ENCODE measurements at regions not wholly inside any gene's neighbourhood (a gene's known extent, or its start where the extent isn't known, plus 50 kb on each side); places are given as distances from the start of the nearest gene placed in this dataset.

DNA sequence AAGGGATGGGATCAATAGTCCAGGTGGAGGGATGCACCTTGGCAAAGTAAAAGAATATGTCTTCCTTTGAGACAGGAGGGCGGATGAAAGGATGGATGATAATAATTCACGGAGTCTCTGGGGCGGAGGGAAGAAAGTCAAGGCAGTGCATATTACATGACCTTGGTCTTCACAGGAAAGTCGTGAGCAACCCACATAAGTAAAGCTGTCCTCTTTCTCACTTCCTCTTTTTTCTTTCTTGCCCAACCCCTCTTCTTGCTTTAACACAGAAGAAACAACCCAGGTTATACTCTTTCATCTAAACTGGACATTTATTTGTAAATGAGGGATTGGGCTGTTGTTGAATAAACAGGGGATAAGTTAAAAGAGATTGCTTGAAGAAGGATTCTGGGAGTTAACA is 168.7 kb upstream of the SKOR2 start:
- FAIRE-seq = no peak
- peaks cover 50% of the 10 kb centered on the region for H3K27me3 Mint-ChIP-seq (ENCODE audit: low read depth, unreplicated experiment)
- TF ChIP-seq, protein P1, sequence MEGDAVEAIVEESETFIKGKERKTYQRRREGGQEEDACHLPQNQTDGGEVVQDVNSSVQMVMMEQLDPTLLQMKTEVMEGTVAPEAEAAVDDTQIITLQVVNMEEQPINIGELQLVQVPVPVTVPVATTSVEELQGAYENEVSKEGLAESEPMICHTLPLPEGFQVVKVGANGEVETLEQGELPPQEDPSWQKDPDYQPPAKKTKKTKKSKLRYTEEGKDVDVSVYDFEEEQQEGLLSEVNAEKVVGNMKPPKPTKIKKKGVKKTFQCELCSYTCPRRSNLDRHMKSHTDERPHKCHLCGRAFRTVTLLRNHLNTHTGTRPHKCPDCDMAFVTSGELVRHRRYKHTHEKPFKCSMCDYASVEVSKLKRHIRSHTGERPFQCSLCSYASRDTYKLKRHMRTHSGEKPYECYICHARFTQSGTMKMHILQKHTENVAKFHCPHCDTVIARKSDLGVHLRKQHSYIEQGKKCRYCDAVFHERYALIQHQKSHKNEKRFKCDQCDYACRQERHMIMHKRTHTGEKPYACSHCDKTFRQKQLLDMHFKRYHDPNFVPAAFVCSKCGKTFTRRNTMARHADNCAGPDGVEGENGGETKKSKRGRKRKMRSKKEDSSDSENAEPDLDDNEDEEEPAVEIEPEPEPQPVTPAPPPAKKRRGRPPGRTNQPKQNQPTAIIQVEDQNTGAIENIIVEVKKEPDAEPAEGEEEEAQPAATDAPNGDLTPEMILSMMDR (IDR thresholded peaks at IDR 0.05; ENCODE audit: insufficient read depth, low read depth, low read length) = no peak
- no peak for TF ChIP-seq EZH2 (IDR thresholded peaks at IDR 0.05; ENCODE audit: insufficient read depth, low read length)

GRCh38 chr18:47418746-47419145 is 167.3 kb upstream of the SKOR2 start:
- H3K9me3 Mint-ChIP-seq (ENCODE audit: unreplicated experiment) = peaks cover 5% of the 10 kb centered on the region

More for the DNA sequence above, 168.7 kb upstream of the SKOR2 start:
- Histone ChIP-seq H2AFZ (ENCODE audit: low read depth, low read length) (no peak overlapping the region), H3K36me3 (ENCODE audit: insufficient read depth, low read length) (no peaks in the 10 kb centered on the region), H3K27ac (ENCODE audit: low read depth, low read length) (no peak overlapping the region), H3K79me2 (ENCODE audit: insufficient read depth, low read length) (no peaks in the 10 kb centered on the region), H3K4me2 (ENCODE audit: low read length) (no peak overlapping the region), H3K9ac (ENCODE audit: low read length) (no peak overlapping the region), H3K4me1 (ENCODE audit: insufficient read depth, low read length) (no peaks in the 10 kb centered on the region), H3K9me3 (ENCODE audit: insufficient read depth, low read depth, low read length) (no peaks in the 10 kb centered on the region), H3K27me3 (ENCODE audit: insufficient read depth, low read length) (no peaks in the 10 kb centered on the region), H4K20me1 (ENCODE audit: insufficient read depth, low read length) (no peaks in the 10 kb centered on the region), H3K4me3 (ENCODE audit: insufficient read depth, low read depth, low read length) (no peak overlapping the region)
- DNase-seq (ENCODE audit: low read depth) = no peak
- H3K36me3 Mint-ChIP-seq (ENCODE audit: low read depth, unreplicated experiment) = no peaks in the 10 kb centered on the region
- peaks cover 13% of the 10 kb centered on the region for H3K4me1 Mint-ChIP-seq (ENCODE audit: low read depth, unreplicated experiment)
- H3K9me3 Mint-ChIP-seq (ENCODE audit: unreplicated experiment) = peaks cover under 1% of the 10 kb centered on the region
- H3K27ac Mint-ChIP-seq (ENCODE audit: unreplicated experiment) = no peak overlapping the region
- no peak overlapping the region for H3K4me3 Mint-ChIP-seq (ENCODE audit: unreplicated experiment)

DNA sequence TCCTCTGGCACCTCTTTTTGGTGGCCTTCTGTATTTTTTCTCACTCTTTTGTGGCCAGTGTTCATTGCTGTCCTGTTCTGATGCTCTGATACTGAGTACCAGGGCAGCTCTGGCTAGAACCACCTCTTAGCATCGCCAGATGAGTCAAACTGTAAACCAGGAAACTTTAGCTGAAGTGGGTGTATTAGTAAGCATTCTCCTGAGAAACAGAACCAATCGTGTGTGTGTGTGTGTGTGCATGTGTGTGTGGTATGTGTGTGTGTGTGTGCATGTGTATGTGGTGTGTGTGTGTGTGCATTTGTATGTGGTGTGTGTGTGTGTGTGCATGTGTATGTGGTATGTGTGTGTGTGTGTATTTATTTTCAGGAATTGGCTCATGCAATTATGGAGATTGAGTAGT is 166.3 kb upstream of the SKOR2 start:
- no peak for FAIRE-seq
- Histone ChIP-seq H3K4me1 (ENCODE audit: insufficient read depth, low read length) (no peaks in the 10 kb centered on the region), H3K36me3 (ENCODE audit: insufficient read depth, low read length) (no peaks in the 10 kb centered on the region), H3K9me3 (ENCODE audit: insufficient read depth, low read depth, low read length) (no peaks in the 10 kb centered on the region), H3K4me3 (ENCODE audit: insufficient read depth, low read depth, low read length) (no peak overlapping the region), H3K4me2 (ENCODE audit: low read length) (no peak overlapping the region), H4K20me1 (ENCODE audit: insufficient read depth, low read length) (no peaks in the 10 kb centered on the region), H3K79me2 (ENCODE audit: insufficient read depth, low read length) (no peaks in the 10 kb centered on the region), H2AFZ (ENCODE audit: low read depth, low read length) (no peak overlapping the region), H3K27me3 (ENCODE audit: insufficient read depth, low read length) (no peaks in the 10 kb centered on the region), H3K9ac (ENCODE audit: low read length) (no peak overlapping the region), H3K27ac (ENCODE audit: low read depth, low read length) (no peak overlapping the region)
- Mint-ChIP-seq H3K4me1 (ENCODE audit: low read depth, unreplicated experiment) (peaks cover 13% of the 10 kb centered on the region), H3K36me3 (ENCODE audit: low read depth, unreplicated experiment) (no peaks in the 10 kb centered on the region), H3K27ac (ENCODE audit: unreplicated experiment) (no peak overlapping the region), H3K4me3 (ENCODE audit: unreplicated experiment) (no peak overlapping the region), H3K9me3 (ENCODE audit: unreplicated experiment) (peaks cover 8% of the 10 kb centered on the region), H3K27me3 (ENCODE audit: low read depth, unreplicated experiment) (peaks cover 47% of the 10 kb centered on the region)
- TF ChIP-seq, protein P1 (IDR thresholded peaks at IDR 0.05; ENCODE audit: insufficient read depth, low read depth, low read length) = no peak
- TF ChIP-seq EZH2 (IDR thresholded peaks at IDR 0.05; ENCODE audit: insufficient read depth, low read length) = no peak
- DNase-seq (ENCODE audit: low read depth) = no peak

More at GRCh38 chr18:47418746-47419145, 167.3 kb upstream of the SKOR2 start:
- H4K20me1 ChIP-seq (ENCODE audit: insufficient read depth, low read length) = no peaks in the 10 kb centered on the region
- no peaks in the 10 kb centered on the region for H3K79me2 ChIP-seq (ENCODE audit: insufficient read depth, low read length)
- TF ChIP-seq, protein P1 (IDR thresholded peaks at IDR 0.05; ENCODE audit: insufficient read depth, low read depth, low read length) = no peak
- no peak for TF ChIP-seq EZH2 (IDR thresholded peaks at IDR 0.05; ENCODE audit: insufficient read depth, low read length)
- no peaks in the 10 kb centered on the region for H3K27me3 ChIP-seq (ENCODE audit: insufficient read depth, low read length)
- DNase-seq (ENCODE audit: low read depth) (peak; percentile 3), FAIRE-seq (no peak)
- peak overlapping the region; percentile 10 for H3K27ac Mint-ChIP-seq (ENCODE audit: unreplicated experiment)
- H3K4me1 ChIP-seq (ENCODE audit: insufficient read depth, low read length) = no peaks in the 10 kb centered on the region
- no peaks in the 10 kb centered on the region for H3K36me3 ChIP-seq (ENCODE audit: insufficient read depth, low read length)
- no peak overlapping the region for H3K4me3 ChIP-seq (ENCODE audit: insufficient read depth, low read depth, low read length)
- no peaks in the 10 kb centered on the region for H3K9me3 ChIP-seq (ENCODE audit: insufficient read depth, low read depth, low read length)
- H3K4me1 Mint-ChIP-seq (ENCODE audit: low read depth, unreplicated experiment) = peaks cover 13% of the 10 kb centered on the region
- H3K4me3 Mint-ChIP-seq (ENCODE audit: unreplicated experiment) = no peak overlapping the region
- peaks cover 45% of the 10 kb centered on the region for H3K27me3 Mint-ChIP-seq (ENCODE audit: low read depth, unreplicated experiment)
- H3K9ac ChIP-seq (ENCODE audit: low read length) = no peak overlapping the region
- H2AFZ ChIP-seq (ENCODE audit: low read depth, low read length) = no peak overlapping the region
- H3K27ac ChIP-seq (ENCODE audit: low read depth, low read length) = no peak overlapping the region
- no peaks in the 10 kb centered on the region for H3K36me3 Mint-ChIP-seq (ENCODE audit: low read depth, unreplicated experiment)
- no peak overlapping the region for H3K4me2 ChIP-seq (ENCODE audit: low read length)

All from astrocyte (in vitro differentiated cells and primary cell).